NCI-H226 (cell line): ENCODE measurements at regions not wholly inside any gene's neighbourhood (a gene's known extent, or its start where the extent isn't known, plus 50 kb on each side); places are given as distances from the start of the nearest gene placed in this dataset.
"Not testable (repeated sequence)": the region's sequence is repeated elsewhere in the genome, so short reads cannot be mapped to it uniquely, and the experiment has no call there.

Source experiments
- DNase-seq: peaks from one replicate; pipeline ENCODE4 v3.0.0-alpha.2; 2015

DNA sequence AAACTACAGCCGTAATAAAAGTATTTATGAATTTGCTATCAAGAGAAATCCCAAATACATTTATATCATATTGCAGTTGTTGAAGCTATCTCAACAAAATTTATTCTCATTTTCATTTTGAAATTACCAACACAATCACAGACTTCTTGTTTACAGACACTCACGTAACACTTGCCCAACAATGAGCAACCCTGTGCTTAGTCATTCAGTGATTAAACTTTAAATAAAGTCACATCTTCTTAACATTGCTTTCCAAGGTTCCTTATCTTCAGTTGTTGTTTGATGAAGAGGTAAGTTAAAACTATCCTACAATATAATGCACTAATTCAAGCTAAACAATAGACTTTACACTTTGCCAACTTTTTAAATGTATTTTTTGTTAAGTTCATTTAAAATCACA lies 601.8 kb downstream of the SLC16A7 start:
- DNase-seq = peak; percentile 41

- DNase-seq = no peak
These were observed 606.1 kb downstream of the SLC16A7 start for GRCh38 chr12:60201891-60202290.

DNA sequence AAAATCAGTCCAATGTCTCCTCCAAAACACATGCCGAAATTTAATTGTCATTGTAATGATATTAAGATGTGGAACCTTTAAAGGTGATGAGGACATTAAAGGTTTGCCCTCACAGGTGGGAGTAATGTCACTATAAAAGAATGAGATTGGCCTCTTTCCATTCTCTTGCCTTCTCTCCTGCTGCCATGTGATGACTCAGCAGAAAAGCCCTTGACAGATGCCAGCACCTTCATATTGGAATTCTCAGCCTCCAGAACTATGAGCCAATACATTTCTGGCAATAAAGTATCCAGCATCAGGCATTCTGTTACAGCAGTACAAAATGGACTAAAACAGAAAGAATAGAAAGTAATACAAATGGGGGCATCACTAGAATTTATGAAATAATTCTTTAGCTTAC lies 609.7 kb downstream of the SLC16A7 start:
- DNase-seq = peak; percentile 91

DNA sequence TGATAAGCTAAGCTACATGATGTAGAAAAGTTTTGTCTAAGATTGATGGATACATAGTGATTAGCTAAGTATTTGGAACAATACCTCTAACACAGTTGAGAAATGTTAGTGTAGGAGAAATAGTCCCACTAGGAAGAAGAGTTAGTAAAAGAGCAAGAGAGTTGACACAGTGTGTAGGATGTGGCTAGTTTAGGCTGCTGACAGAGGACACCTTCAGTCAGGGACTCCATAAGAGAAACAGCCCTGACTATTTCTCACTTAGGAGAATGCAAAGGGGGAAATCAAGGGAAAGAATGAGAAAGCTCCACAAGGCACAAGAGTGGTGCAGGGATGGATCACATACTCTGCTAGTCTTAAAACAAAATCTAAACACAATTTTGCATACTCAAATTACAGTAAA lies 613.7 kb downstream of the SLC16A7 start:
- DNase-seq = no peak

DNA sequence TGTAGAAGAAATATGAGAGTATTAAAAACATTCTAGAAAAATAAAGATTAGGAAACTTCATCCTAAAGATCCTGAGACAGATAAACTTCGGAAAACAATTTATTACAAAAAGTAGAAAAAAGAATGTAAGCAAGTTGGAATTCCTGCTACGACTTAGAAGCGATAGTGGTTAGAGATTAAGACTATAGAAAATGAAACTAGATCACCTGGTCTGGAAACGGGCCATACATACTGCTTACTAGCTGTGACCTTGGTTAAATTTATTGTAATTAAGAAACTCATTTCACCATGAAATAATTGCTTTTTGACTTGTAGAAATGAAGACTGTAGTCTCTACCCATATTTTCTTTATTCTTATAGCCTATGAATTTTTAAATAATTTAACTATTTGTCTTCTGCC lies 614.1 kb downstream of the SLC16A7 start:
- DNase-seq = no peak

GRCh38 chr12:60210756-60211155 lies 614.9 kb downstream of the SLC16A7 start:
- no peak for DNase-seq

GRCh38 chr12:60211244-60211643 lies 615.4 kb downstream of the SLC16A7 start:
- no peak for DNase-seq

DNA sequence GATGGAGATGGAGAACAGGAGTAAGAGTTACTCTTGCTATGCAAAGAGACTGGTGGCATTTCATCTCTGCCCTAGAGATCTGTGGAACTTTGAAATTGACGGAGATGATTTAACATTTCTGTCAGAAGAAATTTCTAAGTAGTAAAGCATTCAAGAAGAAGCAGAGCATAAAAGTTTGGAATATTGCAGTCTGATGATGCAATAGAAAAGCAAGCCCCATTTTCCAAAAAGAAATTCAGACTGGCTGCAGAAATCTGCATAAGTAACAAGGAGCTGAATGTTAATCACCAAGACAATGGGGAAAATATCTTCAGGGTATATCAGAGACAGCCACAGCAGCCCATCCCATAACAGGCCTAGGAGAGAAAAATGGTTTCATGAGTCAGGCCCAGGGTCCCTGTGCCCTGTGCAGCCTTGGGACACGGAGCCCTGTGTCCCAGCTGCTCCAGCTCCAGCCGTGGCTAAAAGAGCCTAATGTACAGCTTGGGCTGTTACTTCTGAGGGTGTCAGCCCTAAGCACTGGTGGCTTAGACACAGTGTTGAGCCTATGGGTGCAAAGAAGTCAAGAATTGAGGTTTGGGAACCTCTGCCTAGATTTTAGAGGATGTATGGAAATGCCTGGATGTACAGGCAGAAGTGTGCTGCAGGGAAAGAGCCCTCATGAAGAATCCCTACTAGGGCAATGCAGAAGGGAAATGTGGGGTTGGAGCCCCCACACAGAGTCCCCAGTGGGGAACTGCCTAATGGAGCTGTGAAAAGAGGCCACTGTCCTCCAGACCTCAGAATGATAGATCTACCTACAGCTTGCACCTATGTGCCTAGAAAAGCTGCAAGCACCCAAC lies 616.6 kb downstream of the SLC16A7 start:
- no peak for DNase-seq

DNA sequence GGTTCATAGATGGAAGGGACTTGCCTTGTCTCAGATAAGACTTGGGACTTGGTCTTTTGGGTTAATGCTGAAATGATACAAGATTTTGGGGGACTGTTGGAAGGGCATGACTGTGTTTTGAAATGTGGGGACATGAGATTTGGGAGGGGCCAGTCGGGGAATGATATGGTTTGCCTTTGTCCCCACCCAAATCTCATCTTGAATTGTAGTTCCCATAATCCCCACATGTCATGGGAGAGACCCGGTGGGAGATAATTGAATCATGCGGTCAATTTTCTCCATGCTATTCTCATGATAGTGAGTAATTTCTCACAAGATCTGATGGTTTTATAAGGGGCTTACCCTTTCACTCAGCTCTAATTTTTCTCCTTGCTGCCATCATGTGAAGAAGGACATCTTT lies 617.4 kb downstream of the SLC16A7 start:
- DNase-seq = not testable (repeated sequence)

GRCh38 chr12:60216226-60216625 lies 620.4 kb downstream of the SLC16A7 start:
- DNase-seq = no peak

GRCh38 chr12:60223242-60223641 lies 627.4 kb downstream of the SLC16A7 start:
- DNase-seq = no peak

DNA sequence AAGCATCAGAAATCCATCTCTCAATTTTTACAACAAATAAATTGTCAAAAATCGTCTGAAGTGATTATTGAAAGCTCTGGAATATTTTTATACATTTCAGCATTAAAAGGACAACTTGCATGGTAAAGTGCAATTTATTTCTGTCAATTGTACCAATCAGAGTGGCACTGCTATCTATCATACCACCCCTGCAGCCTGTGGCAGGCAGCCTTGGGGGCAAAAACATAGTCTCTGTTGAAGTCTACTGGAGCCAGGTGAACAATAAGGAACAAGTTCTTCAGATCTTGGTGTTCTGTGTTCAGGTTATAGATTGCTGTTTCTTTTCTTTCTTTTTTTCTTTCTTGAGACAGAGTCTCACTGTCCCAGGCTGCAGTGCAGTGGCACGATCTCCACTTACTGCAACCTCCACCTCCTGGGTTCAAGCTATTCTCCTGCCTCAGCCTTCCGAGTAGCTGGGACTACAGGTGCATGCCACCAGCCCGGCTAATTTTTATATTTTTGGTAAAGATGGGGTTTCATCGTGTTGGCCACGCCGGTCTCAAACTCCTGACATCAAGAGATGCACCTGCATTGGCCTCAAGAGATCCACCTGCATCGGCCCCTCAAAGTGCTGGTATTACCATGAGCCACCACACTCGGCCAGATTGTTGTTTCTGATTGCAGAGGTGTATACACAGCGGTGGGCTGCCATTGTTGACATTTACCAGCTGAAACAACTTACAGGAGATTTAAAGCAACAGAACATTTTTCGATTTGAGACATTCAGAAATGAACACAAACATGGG lies 629.6 kb downstream of the SLC16A7 start:
- no peak for DNase-seq

GRCh38 chr12:60227916-60228315 lies 632.1 kb downstream of the SLC16A7 start:
- no peak for DNase-seq

DNA sequence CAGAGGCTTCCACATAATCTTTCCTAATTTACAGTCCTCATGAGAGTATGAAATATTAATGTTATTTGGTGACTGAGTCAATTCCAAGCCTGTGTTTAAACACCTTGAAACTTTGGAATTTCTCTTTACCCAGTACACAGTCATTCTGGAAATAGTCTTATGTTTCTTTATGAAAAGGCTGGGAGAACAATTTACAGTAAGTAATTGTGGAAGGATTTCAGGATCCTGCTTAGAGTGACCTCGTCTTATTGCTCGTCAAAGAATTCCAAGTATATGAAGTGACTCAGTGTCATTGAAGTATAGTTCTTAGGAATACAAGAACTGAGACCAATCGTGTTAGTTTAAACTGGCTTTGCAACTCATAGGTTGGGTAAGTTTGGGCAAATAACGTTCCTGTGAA lies 634.2 kb downstream of the SLC16A7 start:
- DNase-seq = no peak

GRCh38 chr12:60231303-60231702 lies 635.5 kb downstream of the SLC16A7 start:
- no peak for DNase-seq

DNA sequence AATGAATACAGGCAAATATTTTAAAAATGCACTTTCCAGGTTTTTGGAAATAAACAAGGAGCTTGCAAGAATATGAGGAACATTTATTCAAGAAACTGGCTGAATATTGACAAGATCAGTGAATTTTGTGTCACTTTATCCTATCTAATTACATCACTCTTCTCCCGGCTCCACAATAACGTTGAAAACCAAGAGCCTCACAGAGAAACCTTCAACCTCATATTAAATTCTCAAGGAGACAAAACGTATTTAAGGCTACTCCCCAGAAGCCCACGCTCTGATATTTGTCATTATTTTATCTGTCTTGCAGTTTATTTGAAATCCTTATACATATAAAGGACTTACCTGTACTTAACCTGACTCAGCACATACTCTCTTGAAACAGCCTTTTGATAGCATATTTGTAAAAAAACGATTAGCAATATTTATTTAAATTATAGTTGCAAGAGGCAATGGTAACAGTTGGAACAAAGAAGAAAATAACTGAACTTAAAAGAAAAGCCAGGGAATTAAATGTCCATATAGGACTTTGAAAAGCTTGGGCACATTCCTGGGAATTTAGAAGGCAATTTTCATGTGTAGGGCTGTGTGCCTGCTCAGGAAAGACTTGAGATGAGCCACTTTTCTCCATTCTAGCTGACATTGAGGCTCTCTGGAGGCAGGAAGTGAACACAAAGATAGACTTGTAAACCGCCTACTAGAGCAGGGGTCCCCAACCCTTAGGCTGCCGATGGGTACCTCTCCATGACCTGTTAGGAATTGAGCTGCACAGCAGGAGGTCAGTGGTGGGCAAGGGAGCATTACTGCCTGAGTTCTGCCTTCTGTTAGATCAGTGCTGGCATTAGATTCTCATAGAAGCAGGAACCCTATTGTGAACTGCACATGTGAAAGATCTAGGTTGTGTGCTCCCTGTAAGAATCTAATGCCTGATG lies 636.4 kb downstream of the SLC16A7 start:
- DNase-seq = no peak

DNA sequence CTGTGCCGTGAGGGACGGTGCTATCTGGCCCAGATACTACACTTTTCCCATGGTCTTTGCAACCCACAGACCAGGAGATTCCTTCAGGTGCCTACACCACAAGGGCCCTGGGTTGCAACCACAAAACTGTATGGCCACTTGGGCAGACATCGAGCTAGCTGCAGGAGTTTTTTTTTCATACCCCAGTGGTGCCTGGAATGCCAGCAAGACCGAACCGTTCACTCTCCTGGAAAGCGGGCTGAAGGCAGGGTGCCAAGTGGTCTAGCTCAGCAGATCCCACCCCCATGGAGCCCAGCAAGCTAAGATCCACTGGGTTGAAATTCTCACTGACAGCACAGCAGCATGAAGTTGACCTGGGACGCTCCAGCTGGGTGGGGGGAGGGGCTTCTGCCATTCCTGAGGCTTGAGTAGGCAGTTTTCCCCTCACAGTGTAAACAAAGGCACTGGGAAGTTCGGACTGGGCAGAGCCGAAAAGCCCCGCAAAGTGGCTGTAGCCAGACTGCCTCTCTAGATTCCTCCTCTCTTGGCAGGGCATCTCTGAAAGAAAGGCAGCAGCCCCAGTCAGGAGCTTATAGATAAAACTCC lies 638.9 kb downstream of the SLC16A7 start:
- DNase-seq = not testable (repeated sequence)

DNA sequence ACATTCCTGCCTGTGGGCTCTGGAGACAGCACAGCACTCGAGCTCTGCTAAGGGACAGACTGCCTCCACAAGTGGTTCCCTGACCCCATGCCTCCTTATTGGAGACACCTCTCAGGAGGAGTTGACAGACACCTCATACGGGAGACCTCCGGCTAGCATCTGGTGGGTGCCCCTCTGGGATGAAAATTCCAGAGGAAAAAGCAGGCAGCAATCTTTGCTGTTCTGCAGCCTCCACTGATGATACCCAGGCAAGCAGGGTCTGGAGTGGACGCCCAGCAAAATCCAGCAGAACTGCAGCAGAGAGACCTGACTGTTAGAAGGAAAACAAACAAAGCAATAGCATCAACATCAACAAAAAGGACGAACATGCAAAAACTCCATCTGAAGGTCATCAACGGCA lies 639.4 kb downstream of the SLC16A7 start:
- no peak for DNase-seq

GRCh38 chr12:60236416-60236815 lies 640.6 kb downstream of the SLC16A7 start:
- DNase-seq = not testable (repeated sequence)

DNA sequence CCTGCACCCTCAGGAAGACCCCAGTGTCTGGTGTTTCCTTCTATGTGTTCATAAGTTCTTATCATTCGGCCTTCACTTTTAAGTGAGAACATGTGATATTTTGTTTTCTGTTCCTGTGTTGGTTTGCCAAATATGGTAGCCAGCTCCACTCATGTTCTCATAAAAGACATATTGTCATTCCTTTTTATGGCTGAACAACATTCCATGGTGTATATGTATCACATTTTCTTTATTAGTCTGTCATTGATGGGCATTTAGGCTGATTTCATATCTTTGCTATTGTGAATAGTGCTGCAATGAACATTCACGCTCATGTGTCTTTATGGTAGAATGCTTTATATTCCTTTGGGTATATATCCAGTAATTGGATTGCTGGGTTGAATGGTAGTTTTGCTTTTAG lies 645.1 kb downstream of the SLC16A7 start:
- no peak for DNase-seq

DNA sequence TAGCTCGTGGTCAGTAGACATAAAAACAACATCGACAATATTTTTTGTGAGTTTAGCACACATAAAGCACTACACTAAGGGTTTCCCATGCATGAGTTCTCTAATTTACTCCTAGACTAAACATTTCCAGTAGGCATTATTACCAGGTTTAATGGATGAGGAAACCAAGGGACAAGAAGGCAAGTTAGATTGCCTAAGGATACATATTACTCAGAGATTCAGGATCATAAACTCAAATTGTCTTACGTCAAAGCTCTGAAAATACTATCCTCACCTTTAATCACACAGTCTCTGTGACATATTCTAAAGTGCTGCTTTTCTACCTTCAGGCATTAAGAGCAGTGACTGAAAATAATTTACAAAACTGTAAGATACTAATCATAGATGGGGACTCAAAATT lies 655.3 kb downstream of the SLC16A7 start:
- no peak for DNase-seq

DNA sequence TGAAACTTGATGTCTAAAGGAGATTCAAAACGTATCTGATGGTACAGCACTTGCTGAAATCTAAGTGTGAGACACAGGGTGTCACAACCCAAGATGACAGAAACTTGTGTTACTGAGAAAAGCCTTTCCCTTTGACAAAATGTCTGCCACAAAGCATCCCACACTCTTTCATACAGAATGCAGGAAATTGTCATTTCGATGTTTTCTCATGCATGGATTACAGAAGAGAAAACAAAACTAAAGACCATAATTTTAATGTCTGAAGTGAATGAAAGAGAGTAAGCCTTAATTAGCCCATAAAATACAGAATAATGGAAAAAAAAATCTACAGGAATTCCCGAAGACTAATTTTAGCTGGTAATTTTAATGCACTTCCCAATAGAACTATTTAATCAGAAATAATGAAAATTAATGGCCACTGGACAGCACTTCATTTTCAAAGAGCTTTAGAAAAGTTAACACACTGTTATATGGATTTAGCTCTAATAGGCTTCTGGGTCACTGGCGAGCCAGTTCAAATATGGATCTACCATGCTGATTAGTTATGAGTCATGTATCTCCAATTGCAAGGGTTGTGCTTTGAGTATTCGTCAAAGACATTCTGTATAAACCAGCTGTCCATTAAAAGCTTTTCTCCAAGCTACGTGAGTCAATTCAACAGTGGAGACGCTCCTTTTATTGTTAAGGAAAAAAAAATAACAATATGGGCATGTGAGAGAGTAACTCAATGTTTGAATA lies 656.7 kb downstream of the SLC16A7 start:
- DNase-seq = no peak
